ENCODE measurements at regions not wholly inside any gene's neighbourhood (a gene's known extent, or its start where the extent isn't known, plus 50 kb on each side); places are given as distances from the start of the nearest gene placed in this dataset.
"Not testable (repeated sequence)": the region's sequence is repeated elsewhere in the genome, so short reads cannot be mapped to it uniquely, and the experiment has no call there.

DNA sequence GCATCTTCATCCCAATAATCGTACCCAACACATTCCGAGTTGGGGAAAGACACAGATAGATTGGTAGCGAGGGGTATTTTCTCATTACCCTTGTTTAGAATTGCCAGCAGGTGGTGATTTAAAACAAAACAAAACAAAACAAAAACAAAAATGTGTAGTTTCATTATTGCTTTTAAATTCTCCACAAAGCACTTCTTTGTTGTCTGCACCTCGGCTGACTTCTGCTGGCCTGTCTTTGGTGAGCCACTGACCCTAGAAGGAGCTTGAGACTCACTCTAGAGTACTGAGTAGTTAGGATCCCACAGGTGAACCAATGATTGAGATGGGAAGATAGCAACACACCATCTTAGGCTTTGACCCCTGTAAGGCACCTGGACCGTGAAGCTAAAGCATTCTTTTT, 105.4 kb upstream of the BET1 start:
- no peak for DNase-seq (ENCODE audit: low spot score)

DNA sequence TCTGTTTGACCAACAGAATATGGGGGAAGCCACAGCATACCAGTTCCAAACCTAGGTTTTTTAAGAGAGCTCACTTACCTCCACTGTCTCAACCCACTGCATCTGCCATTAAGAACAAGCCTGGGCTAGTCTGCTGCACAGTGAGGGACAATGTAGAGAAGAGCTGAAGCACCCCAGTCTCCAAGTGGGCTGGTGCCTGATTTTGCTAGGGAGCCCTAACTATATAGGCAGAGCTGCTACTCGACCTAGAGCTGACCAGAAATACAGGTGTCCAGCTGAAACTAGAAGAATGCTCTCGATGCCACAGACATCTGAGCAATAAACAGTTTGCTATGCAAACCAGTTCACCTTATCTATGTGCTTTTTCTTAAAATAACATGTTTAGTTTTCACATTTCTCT, 106.9 kb upstream of the BET1 start:
- no peak for DNase-seq (ENCODE audit: low spot score)

DNA sequence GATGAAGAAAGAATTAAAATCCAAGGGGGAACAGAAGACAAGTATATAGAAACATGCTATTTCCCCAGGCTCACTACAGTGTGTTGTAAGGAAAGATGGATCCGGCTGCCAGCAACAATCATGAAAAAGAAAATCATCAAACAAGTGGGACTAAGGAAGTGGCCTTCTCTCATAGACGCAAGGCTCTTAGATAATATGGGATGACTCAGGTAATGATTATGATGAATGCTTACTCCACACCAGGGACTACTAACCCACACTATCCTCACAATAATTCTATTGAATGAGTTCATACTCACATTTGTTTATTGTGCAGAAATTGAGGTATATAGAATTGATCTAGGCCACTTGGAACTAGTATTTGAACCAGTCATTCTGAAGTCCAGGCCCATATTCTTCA, 111.2 kb upstream of the BET1 start:
- DNase-seq (ENCODE audit: low spot score): no peak

DNA sequence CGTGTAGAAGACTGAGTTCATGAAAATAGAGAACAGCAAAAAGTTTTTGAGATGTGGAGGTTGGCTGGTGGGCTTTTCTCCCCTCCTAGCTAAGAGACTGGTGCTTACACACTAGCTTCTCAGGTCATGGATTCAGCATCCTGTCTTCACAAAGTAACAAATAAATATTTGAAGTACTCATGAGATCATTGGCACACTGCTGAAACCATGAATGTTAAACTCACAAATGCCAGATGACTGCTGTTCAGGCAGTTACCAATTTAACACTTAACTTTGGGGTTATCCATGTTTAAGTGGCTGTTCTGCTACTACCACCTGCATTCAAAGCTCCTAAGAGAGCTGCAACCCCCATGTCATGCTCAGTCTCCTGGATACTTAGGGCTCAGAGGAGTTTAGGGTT, 119.0 kb upstream of the BET1 start:
- DNase-seq (ENCODE audit: low spot score): no peak

DNA sequence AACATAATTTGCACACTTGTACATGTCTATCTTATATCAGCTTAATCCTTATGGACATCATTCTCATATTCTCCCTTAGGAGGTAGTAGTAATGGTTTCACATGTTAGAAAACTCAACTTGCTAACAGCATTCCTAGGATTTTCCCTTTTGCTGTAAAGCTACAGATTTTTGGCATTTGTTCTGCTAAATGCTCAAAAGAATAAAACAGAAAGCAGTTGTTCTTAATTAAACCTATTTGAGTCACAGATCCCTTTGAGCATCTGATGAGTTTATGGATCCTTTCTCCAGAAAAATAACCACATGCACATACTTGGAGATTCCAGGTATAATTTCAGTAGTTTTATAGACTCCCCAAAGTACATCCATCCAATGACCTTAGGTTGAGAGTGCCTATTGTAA, 122.9 kb upstream of the BET1 start:
- DNase-seq (ENCODE audit: low spot score): no peak

DNA sequence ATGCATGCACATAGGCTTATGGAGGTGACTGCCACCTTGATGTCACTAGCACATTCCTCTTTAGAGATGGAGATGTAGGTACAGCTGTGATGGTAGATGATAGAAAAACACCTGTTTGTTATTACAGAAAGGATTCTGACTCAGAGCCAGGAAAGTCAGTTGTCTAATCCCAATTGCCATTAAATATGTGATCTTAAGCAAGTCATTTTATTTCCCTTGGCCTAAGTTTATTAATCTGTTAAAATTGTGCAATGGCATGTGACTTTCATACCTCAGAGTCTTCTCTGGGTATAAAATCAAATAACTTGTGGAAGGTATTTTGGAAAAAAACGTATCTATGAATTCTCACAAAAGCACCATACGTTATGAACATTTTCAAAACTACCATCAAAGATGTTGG, 123.9 kb upstream of the BET1 start:
- DNase-seq (ENCODE audit: low spot score): no peak

DNA sequence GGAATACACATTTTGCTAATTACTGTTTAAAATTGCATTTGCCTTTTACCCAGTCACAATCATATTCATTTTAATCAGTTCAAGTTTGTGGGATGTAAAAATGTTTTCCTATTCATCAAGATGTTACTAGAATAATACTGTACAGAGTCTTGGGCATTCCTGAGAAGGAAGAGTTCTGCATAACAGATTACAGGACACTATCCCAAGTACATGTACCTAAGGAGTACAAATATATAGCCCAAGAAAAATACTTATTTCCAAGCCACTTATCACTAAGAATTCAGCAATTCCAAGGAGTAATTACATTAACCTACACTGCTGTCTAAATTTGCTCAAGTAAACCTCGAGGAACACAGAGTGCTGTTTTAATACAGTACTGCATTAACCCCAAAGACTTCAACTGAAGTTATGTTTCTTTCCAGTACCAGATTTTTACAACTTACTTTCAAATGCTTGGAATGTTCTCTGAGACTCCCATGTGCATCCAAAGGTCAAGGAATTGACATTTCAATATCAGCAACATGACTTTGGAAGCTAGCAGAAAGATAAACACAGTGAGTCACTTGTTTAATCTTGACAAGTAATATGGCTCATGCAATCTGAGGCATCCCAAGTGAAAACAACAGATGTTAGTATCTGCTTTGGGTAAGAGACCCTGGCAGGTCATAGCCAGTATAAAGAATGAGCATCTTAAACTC, 125.4 kb upstream of the BET1 start:
- DNase-seq (ENCODE audit: low spot score): no peak

DNA sequence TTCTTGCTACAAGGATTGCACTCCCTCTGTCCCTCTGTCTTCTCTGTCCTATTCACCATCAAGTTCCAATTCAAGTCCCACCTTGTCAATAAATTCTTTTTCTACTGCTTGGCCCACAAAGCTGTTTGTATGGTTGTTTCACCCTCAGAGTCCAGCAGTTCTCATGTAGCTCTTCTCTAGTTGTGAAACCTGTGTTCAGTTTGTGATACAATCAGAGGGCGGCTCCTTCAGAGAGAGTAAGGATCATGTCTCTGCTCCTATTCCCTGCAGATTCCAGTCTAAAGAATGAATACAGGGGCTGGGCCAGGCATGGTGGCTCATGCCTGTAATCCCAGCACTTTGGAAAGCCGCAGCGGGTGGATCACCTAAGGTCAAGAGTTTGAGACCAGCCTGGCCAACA, 126.6 kb upstream of the BET1 start:
- no peak for DNase-seq (ENCODE audit: low spot score)

DNA sequence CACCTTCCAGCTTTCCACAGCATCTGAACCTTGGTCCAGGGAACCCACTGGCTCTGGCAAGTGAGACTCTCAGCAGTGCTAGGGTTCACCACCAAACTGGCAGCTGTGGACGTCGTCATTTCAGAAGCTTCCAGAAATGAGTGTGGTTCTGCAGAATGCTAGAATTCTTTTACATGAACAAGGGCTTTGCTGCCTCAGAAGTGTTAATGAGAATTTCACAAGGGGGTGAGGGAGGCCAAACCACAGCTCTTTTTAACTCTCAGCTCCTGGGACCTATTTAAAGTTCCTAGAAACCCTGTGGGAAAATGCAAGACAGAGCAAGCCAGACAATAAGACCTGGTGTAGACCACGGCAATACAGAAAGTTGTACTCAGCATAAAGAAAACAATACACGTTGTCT, 129.3 kb upstream of the BET1 start:
- DNase-seq (ENCODE audit: low spot score): no peak

DNA sequence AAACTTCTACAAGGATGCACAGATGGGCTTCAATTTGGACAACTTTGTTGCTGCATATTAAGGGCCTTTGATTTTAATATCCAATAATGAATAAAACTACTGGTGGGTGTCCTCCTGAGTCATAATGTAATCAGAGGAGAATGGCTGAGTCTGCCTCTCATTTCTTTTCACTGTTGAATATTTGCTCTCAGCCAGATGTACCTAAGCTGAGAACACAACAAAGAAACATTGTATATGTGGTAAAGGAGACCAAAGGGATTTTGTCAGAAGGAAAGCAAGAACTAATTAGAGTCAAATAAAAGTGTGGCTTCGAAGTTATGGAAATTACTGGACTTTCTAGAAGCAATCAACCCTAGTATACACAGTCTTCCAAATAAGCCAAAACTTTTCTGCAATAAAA, 131.0 kb upstream of the BET1 start:
- DNase-seq (ENCODE audit: low spot score): no peak

DNA sequence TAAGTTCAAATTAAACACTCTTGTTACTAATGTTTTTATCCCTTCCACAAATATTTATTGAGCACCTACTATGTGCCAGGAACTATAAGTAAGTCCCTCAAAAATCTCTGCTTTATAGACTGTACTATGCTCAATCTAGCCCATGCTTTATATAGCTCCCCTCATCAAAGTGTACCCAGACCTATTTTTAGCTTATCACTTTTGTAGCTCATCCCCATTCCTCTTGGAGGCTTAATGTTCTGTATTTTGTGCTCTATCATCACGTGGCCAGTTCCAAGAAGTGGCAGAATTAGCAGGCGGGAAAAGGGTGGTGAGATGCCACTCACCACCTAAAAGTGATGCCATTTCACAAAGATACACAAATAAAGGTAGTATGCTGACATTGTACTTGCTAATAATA, 138.1 kb upstream of the BET1 start:
- no peak for DNase-seq (ENCODE audit: low spot score)

DNA sequence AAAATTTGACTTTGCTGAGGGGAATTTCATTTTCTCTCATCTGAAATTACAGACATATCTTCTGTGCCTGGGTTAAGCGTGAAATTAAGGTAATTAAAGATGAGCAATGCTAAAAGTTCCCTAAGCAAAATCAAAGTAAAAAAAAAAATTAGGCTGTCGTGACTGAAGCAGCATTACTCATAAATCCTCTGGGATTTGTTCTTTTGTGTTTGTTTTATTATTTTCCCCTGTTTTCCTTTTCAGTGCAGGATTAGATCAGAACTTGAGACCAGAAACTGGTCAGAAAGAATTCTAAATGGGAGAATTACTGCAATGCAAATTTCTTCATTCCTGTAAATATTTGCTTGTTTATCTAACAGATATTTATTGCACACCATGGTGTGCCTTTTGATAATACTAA, 141.4 kb upstream of the BET1 start:
- DNase-seq (ENCODE audit: low spot score): no peak

DNA sequence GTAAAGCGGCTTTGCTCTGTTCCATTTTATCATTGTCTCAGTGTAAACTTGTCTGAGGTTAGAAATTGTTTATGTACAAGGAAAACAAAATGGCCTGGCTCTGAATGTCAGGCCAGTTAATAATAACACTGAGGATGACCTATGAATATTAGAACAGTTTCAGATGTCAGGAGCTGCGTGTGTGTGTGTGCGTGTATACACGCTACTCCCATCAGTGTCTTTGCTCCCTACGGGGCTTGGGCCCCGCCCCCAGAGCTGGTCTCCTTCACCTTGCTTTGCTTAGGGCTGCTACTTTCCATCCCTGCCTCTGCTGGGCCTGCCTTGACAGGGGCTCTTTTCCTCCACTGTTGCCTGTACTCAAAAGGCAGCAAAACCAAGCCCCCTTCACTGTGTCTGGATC, 142.3 kb upstream of the BET1 start:
- no peak for DNase-seq (ENCODE audit: low spot score)

DNA sequence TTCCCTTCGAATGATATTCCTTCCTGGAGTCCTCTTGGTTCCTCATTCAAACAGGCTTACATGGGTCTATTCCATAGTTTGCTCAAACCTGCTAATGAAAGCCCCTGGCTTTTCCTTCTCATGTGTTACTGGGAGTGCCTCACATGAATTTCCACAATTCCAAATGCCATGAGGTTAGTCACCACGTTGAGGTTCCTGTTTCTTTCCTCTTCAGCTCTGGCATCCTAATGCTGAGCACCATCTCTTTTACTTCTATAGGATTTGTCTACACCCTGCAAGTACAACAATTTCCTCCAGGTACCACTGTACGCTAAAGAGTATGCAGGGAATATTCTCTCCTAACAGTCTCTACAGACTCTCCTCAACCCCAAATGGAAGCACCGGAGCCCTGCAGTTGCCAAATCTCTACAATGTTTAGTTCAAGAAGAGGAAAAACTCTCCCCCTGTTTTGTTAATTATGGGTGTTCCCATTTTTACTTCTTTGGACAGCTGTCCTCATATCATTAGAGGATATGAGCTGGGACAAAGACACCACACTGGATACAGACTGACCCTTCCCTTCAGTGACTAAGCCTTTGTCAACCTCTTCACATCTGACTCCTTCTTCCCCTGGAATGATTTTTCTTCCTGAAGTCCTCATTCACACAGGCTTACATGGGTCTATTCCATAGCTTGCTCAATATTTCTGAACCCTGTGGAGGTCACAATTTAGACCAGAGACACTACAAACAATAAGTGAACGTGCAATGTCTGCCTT, 145.8 kb upstream of the BET1 start:
- DNase-seq (ENCODE audit: low spot score): no peak

DNA sequence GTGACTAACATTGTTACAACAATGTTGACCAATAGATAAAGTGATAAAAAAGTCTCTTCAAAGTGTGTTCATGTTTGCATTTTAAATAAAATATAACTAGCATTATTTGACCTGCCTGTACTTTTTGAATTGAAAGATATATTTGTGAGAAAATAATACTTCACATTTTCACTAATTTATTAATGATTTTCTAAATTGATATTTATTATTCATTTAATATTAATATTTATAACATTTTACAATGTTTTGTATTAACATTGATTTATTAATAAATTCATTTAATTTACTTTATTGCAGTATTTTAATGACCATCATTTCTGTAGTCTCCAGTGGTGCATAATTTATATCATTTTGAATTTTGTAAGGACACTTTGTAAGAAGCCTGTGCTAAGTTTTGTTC, 150.0 kb upstream of the BET1 start:
- DNase-seq (ENCODE audit: low spot score): no peak

DNA sequence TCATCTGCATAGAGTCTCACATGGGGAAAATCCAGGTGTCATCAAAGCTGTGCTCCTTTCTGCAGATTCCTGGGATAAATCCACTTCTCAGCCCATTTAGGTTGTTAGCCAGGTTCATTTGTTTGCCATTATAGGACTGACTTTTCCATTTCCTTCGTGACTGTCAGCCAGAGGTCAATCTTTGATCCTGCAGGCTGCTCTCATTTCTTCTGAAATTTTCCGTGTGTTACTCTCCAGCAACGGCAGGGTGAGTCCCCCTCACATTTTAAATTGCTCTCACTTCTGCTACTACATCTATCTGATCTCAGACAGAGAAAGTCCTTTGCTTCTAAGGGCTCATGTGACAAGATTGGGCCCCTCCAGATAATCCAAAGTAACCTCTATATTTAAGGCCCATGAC, 150.7 kb upstream of the BET1 start:
- no peak for DNase-seq (ENCODE audit: low spot score)

DNA sequence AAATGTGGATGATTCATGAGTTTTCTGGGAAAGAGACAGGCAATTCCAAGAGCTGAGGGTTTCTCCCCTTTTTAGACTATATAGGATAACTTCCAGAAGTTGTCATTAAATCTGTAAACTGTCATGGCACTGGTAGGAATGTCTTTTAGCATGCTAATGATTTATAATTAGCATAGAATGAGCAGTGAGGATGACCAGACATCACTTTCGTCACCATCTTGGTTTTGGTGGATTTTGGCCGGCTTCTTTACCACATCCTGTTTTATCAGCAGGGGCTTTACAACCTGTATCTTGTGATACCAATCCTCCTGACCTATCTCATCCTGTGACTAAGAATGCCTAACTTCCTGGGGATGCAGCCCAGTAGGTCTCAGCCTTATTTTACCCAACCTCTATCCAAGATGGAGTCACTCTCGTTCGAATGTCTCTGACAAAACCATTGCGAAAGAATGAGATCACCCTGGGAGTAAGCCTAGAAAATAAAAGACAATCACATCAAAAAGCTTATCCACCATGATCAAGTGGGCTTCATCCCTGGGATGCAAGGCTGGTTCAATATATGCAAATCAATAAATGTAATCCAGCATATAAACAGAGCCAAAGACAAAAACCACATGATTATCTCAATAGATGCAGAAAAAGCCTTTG, 153.6 kb upstream of the BET1 start:
- DNase-seq (ENCODE audit: low spot score): not testable (repeated sequence)

DNA sequence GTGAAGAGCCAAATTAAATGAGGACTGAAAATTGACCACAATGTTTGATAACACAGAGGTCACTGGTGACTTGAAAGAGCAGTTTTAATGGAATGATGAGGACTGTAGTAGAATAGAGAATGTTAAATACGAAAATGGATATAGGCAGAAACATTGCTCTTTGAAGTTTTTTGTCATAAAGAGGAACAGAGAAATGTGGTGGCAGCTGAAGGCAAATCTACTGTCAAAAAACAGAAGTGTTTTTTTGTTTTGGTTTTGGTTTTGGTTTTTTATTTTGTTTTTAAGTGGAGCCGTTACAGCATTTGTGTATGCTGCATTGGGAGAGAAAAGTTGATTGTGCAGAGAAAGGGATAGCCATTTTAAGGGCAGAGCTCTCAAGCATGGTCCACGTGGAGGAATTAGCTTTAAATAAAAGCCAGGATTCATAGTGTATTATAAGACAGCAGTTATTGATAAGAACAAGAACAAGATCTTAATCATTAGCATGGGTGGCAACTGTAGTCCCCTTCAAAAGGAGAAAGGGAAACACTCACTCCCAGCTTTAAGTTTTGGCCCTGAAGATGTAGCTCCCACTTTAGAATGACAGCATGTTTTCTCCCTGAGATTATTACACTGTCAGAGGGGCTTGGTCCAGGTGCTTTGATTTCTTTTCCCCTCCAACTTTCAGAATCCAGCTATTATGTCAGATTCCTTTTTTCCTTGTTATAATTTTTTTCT, 156.7 kb upstream of the BET1 start:
- no peak for DNase-seq (ENCODE audit: low spot score)

DNA sequence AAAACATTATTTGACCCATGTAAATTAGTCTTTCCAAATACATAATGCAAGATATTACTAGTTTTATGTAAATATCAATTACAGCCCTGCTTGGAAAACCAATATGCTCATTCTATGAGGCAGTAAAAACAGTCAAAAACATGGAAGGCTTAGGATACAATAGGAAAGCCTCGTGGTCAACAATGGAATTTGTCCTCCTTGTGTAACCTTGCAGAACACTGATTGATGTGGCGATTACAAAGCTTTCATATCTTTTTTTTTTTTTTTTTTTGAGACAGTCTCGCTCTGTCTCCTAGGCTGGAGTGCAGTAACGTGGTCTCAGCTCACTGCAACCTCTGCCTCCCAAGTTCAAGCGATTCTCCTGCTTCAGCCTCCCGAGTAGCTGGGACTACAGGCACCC, 157.3 kb upstream of the BET1 start:
- DNase-seq (ENCODE audit: low spot score): no peak

DNA sequence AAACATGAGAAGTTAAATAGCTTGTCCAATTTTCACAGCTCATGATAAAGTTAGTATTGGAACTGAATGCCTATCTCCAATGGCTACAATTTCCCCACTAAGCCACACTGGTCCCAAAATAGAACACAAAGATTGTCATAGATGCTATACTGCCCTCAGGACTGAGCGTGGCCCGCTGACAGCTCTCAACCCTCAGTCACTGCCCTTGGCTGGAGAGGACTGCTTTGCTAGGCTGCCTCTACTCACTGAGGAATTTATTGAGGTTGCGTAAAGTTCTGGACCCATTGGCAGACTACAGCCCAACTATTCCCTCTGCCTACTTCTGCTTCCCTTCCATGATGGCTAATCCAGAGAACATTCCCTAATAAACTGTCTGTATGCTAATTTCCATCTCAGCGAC, 165.5 kb upstream of the BET1 start:
- DNase-seq (ENCODE audit: low spot score): no peak

DNA sequence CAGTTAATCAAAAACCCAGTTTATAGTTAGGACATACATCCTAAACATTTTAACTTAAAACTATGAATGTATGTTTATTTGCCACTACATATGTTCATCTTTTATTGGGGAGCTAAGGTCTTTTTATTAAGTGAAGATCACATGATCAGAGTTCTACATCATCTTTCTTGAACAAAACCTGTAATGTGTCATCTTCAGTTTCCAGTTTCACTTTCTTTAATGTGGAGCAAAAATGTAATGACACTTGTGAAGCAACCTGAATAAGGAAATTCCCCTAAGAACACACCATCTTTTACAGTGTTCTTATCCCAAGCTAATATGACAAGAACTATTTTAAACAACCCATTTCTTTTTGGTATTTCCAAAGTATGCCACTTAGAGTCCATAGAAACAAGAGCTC, 166.7 kb upstream of the BET1 start:
- no peak for DNase-seq (ENCODE audit: low spot score)

DNA sequence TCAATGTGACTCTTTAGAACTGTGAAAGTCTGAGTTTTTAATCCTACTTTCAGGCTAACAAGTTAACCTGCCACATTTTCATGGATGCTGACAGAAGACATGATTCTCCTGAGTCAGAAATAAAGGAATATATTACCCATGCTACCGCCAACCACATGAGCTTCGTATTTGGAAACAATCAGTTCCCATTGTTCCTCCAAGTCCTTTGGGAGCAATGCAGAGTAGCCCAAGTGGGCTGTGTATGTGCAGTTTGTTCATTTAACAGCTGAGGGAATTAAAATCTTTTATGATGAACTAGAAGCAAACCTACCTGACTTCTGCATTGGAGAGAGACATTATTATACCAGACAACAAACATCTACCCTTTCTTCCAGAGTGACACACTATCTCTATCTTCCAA, 169.3 kb upstream of the BET1 start:
- no peak for DNase-seq (ENCODE audit: low spot score)

DNA sequence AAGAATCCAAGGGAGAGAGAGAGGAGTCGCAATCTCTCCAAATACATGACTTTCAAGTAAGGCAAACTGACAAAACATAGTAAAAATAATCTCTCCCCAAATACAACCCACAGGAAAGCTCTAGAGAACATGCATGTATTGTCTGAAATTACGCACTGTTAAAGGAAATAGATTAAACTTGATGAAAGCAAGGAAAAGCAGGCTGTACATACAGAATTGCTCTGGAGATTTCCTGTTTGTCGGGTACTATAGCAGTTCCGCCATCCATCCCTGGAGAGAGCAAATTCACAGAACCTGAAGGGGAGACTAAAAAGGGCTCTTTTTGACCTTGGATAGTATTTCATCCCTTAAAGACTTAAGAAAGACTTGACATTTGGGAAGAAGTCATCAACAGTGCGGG, 170.2 kb upstream of the BET1 start:
- no peak for DNase-seq (ENCODE audit: low spot score)

Data from ecto neural progenitor cell (in vitro differentiated cells).